Muscle of back (tissue), 3 donors: ENCODE measurements at regions not wholly inside any gene's neighbourhood (a gene's known extent, or its start where the extent isn't known, plus 50 kb on each side); places are given as distances from the start of the nearest gene placed in this dataset.
A peak's percentile ranks its signal among the peaks of the same experiment; 100 is the strongest.

Source experiments
- DNase-seq, 3 donors: peaks; one replicate each; pipeline versions ENCODE4 v3.0.0 to v3.0.0-alpha.2; 2013

- DNase-seq: peak in 1 of 3 donors; percentile 39
Observed at GRCh38 chr6:105794239-105794638, 291.9 kb upstream of the PRDM1 start.

- DNase-seq: no peak
Observed at GRCh38 chr6:105793130-105793529, 293.0 kb upstream of the PRDM1 start.

GRCh38 chr6:105791583-105792318 is 294.4 kb upstream of the PRDM1 start:
- no peak for DNase-seq

GRCh38 chr6:105791179-105791578 is 295.0 kb upstream of the PRDM1 start:
- DNase-seq: no peak

- no peak for DNase-seq
Observed at GRCh38 chr6:105790635-105791034, 295.5 kb upstream of the PRDM1 start.

- DNase-seq: no peak
Observed at GRCh38 chr6:105789935-105790334, 296.2 kb upstream of the PRDM1 start.

- DNase-seq: no peak
Observed at GRCh38 chr6:105787747-105788146, 298.4 kb upstream of the PRDM1 start.

- no peak for DNase-seq
Observed at GRCh38 chr6:105786890-105787655, 299.1 kb upstream of the PRDM1 start.

GRCh38 chr6:105786449-105786848 is 299.7 kb upstream of the PRDM1 start:
- DNase-seq: no peak

- no peak for DNase-seq
Observed at GRCh38 chr6:105785066-105785811, 300.9 kb upstream of the PRDM1 start.

GRCh38 chr6:105784179-105784578 is 302.0 kb upstream of the PRDM1 start:
- DNase-seq: no peak

GRCh38 chr6:105783333-105783935 is 302.7 kb upstream of the PRDM1 start:
- no peak for DNase-seq

- no peak for DNase-seq
Observed at GRCh38 chr6:105781915-105782314, 304.2 kb upstream of the PRDM1 start.

GRCh38 chr6:105781248-105781647 is 304.9 kb upstream of the PRDM1 start:
- no peak for DNase-seq

- no peak for DNase-seq
Observed at GRCh38 chr6:105780146-105780860, 305.8 kb upstream of the PRDM1 start.

- DNase-seq: peak in 1 of 3 donors; percentile 59
Observed at GRCh38 chr6:105779110-105779509, 307.0 kb upstream of the PRDM1 start.

- DNase-seq: no peak
Observed at GRCh38 chr6:105775095-105775494, 311.0 kb upstream of the PRDM1 start.

GRCh38 chr6:105774247-105774646 is 311.9 kb upstream of the PRDM1 start:
- DNase-seq: no peak

GRCh38 chr6:105771313-105771970 is 314.7 kb upstream of the PRDM1 start:
- DNase-seq: no peak

GRCh38 chr6:105769987-105770386 is 316.1 kb upstream of the PRDM1 start:
- DNase-seq: no peak

GRCh38 chr6:105769197-105769596 is 316.9 kb upstream of the PRDM1 start:
- no peak for DNase-seq
